Neutrophil (primary cell): ENCODE measurements at regions not wholly inside any gene's neighbourhood (a gene's known extent, or its start where the extent isn't known, plus 50 kb on each side); places are given as distances from the start of the nearest gene placed in this dataset.

Experiments
- H3K27ac ChIP-seq: fragments of 200-600 bp; sonication (generic); 2 replicates; pipeline ENCODE4 v1.5.1; 2016; ENCODE audit warnings: mild to moderate bottlenecking, moderate library complexity
- H3K27me3 ChIP-seq: fragments of 200-600 bp; sonication (generic); 2 replicates; pipeline ENCODE4 v1.6.0; 2016; ENCODE audit warnings: mild to moderate bottlenecking
- H3K36me3 ChIP-seq: fragments of 200-600 bp; sonication (generic); 2 replicates; pipeline ENCODE4 v1.5.1; 2017
- H3K4me1 ChIP-seq, 2 experiments: fragments of 200-600 bp in 1 of 2; sonication (generic) in 1 of 2; 1 replicate in 1 of 2; 2 replicates in 1 of 2; pipeline versions ENCODE4 v1.5.1 to v1.6.1; 2013 to 2016; ENCODE audit warnings: low read depth in 1 of 2, low read length in 1 of 2, mild to moderate bottlenecking in 1 of 2, moderate library complexity in 1 of 2; ENCODE audit not compliant: control insufficient read depth in 1 of 2, insufficient read depth in 1 of 2
- H3K4me3 ChIP-seq, 2 experiments: fragments of 200-600 bp in 1 of 2; sonication (generic) in 1 of 2; 1 replicate in 1 of 2; 2 replicates in 1 of 2; pipeline ENCODE4 v1.5.1; 2013 to 2016; ENCODE audit warnings: low read depth in 1 of 2, low read length in 1 of 2, mild to moderate bottlenecking in 1 of 2, moderate library complexity in 1 of 2
- H3K9me3 ChIP-seq: fragments of 200-600 bp; sonication (generic); 2 replicates; pipeline ENCODE4 v1.5.1; 2016
- CTCF ChIP-seq: fragments of 200-600 bp; sonication (generic); IDR thresholded peaks from 2 replicates; pipeline ENCODE4 v1.5.1; 2016; ENCODE audit warnings: antibody characterized with exemption

GRCh38 chr6:137767465-137767864 is 99.6 kb upstream of the TNFAIP3 start:
- H3K27ac ChIP-seq: peak overlapping the region; percentile 51

GRCh38 chr6:137767911-137768690 is 99.0 kb upstream of the TNFAIP3 start:
- Histone ChIP-seq H3K36me3 (no peaks in the 10 kb centered on the region), H3K27me3 (no peaks in the 10 kb centered on the region), H3K27ac (peak overlapping the region; percentile 51), H3K4me1 (peaks cover 18 to 29% of the 10 kb centered on the region in 2 experiments), H3K9me3 (no peaks in the 10 kb centered on the region), H3K4me3 (no peak overlapping the region)
- no peak for TF ChIP-seq CTCF

More at GRCh38 chr6:137767465-137767864, 99.6 kb upstream of the TNFAIP3 start:
- Histone ChIP-seq H3K4me3 (no peak overlapping the region), H3K9me3 (no peaks in the 10 kb centered on the region), H3K36me3 (no peaks in the 10 kb centered on the region), H3K27me3 (no peaks in the 10 kb centered on the region), H3K4me1 (peaks cover 18 to 24% of the 10 kb centered on the region in 2 experiments)
- no peak for TF ChIP-seq CTCF

GRCh38 chr6:137768935-137769334 is 98.1 kb upstream of the TNFAIP3 start:
- Histone ChIP-seq H3K27me3 (no peaks in the 10 kb centered on the region), H3K4me3 (no peak overlapping the region), H3K27ac (no peak overlapping the region), H3K4me1 (peaks cover 26 to 38% of the 10 kb centered on the region in 2 experiments), H3K9me3 (no peaks in the 10 kb centered on the region), H3K36me3 (no peaks in the 10 kb centered on the region)
- TF ChIP-seq CTCF: no peak

- no peak for TF ChIP-seq CTCF
- Histone ChIP-seq H3K9me3 (no peaks in the 10 kb centered on the region), H3K4me3 (no peak overlapping the region), H3K27me3 (no peaks in the 10 kb centered on the region), H3K27ac (no peak overlapping the region), H3K36me3 (no peaks in the 10 kb centered on the region), H3K4me1 (peaks cover 31 to 47% of the 10 kb centered on the region in 2 experiments)
Observed at GRCh38 chr6:137769797-137770362, 97.2 kb upstream of the TNFAIP3 start.

- no peak overlapping the region for H3K27ac ChIP-seq
- peaks cover 30 to 45% of the 10 kb centered on the region in 2 experiments for H3K4me1 ChIP-seq
Observed at GRCh38 chr6:137772541-137773250, 94.4 kb upstream of the TNFAIP3 start.

More at GRCh38 chr6:137772541-137773250, 94.4 kb upstream of the TNFAIP3 start:
- H3K4me3 ChIP-seq: no peak overlapping the region
- no peak for TF ChIP-seq CTCF
- H3K36me3 ChIP-seq: no peaks in the 10 kb centered on the region
- no peaks in the 10 kb centered on the region for H3K9me3 ChIP-seq
- no peaks in the 10 kb centered on the region for H3K27me3 ChIP-seq
